ENCODE measurements at regions not wholly inside any gene's neighbourhood (a gene's known extent, or its start where the extent isn't known, plus 50 kb on each side); places are given as distances from the start of the nearest gene placed in this dataset.

- no peak for TF ChIP-seq ESRRG (CRISPR knock-in tag; IDR thresholded peaks at IDR 0.05)
- TF ChIP-seq CSDC2 (CRISPR knock-in tag; IDR thresholded peaks at IDR 0.05) = no peak
- TF ChIP-seq PPARA (CRISPR knock-in tag; IDR thresholded peaks at IDR 0.05; ENCODE audit: borderline replicate concordance) = no peak
- no peak for TF ChIP-seq OSR1 (CRISPR knock-in tag; IDR thresholded peaks at IDR 0.05)
- no peak for TF ChIP-seq RARB (CRISPR knock-in tag; IDR thresholded peaks at IDR 0.05)
- TF ChIP-seq ZNF70 (CRISPR knock-in tag; IDR thresholded peaks at IDR 0.05) = no peak
- TF ChIP-seq SNAI2 (CRISPR knock-in tag; IDR thresholded peaks at IDR 0.05) = no peak
- TF ChIP-seq PATZ1 (CRISPR knock-in tag; IDR thresholded peaks at IDR 0.05; ENCODE audit: borderline replicate concordance) = no peak
- TF ChIP-seq ZC3H10 (CRISPR knock-in tag; IDR thresholded peaks at IDR 0.05) = no peak
- no peak for TF ChIP-seq ZNF565 (CRISPR knock-in tag; conservative IDR thresholded peaks at IDR 0.05; ENCODE audit: low read depth)
- ATAC-seq = no peak
Observed at GRCh38 chr21:31405604-31406003, 61.5 kb upstream of the TIAM1 start.

GRCh38 chr21:31403596-31404333, 59.7 kb upstream of the TIAM1 start:
- TF ChIP-seq CSDC2 (CRISPR knock-in tag; IDR thresholded peaks at IDR 0.05) = no peak
- ATAC-seq = no peak

GRCh38 chr21:31399591-31399990, 55.5 kb upstream of the TIAM1 start:
- no peak for ATAC-seq
- TF ChIP-seq ISL1 (CRISPR knock-in tag; IDR thresholded peaks at IDR 0.05) = no peak
- no peak for TF ChIP-seq GLIS3 (CRISPR knock-in tag; IDR thresholded peaks at IDR 0.05)
- TF ChIP-seq BACH2 (CRISPR knock-in tag; IDR thresholded peaks at IDR 0.05; ENCODE audit: borderline replicate concordance) = no peak
- no peak for TF ChIP-seq ZC3H10 (CRISPR knock-in tag; IDR thresholded peaks at IDR 0.05)
- TF ChIP-seq TSHZ2 (CRISPR knock-in tag; IDR thresholded peaks at IDR 0.05) = no peak
- TF ChIP-seq PPARA (CRISPR knock-in tag; IDR thresholded peaks at IDR 0.05; ENCODE audit: borderline replicate concordance) = no peak
- TF ChIP-seq TOX (CRISPR knock-in tag; IDR thresholded peaks at IDR 0.05; ENCODE audit: borderline replicate concordance) = no peak
- TF ChIP-seq ZFP3 (CRISPR knock-in tag; IDR thresholded peaks at IDR 0.05) = no peak
- no peak for TF ChIP-seq POU6F1 (CRISPR knock-in tag; IDR thresholded peaks at IDR 0.05; ENCODE audit: borderline replicate concordance, low read depth)
- TF ChIP-seq CSRNP3 (CRISPR knock-in tag; IDR thresholded peaks at IDR 0.05) = no peak
- no peak for TF ChIP-seq ZNF8 (CRISPR knock-in tag; IDR thresholded peaks at IDR 0.05)
- TF ChIP-seq OSR1 (CRISPR knock-in tag; IDR thresholded peaks at IDR 0.05) = no peak
- TF ChIP-seq ZFP30 (CRISPR knock-in tag; IDR thresholded peaks at IDR 0.05) = no peak
- TF ChIP-seq ZNF565 (CRISPR knock-in tag; conservative IDR thresholded peaks at IDR 0.05; ENCODE audit: low read depth) = no peak
- no peak for TF ChIP-seq RARB (CRISPR knock-in tag; IDR thresholded peaks at IDR 0.05)
- TF ChIP-seq ESRRG (CRISPR knock-in tag; IDR thresholded peaks at IDR 0.05) = no peak
- no peak for TF ChIP-seq PATZ1 (CRISPR knock-in tag; IDR thresholded peaks at IDR 0.05; ENCODE audit: borderline replicate concordance)

Data from SK-N-SH treated with all-trans-retinoic acid at 6 μM for 48 hours (cell line).